GM06990 (cell line): ENCODE measurements at regions not wholly inside any gene's neighbourhood (a gene's known extent, or its start where the extent isn't known, plus 50 kb on each side); places are given as distances from the start of the nearest gene placed in this dataset.

Experiments used
- DNase-seq: peaks from one replicate; pipeline ENCODE4 v3.0.0-alpha.2; 2011; ENCODE audit not compliant: insufficient read length; ENCODE audit errors: extremely low read depth
- H3K27me3 ChIP-seq: replicated peaks from 2 replicates; pipeline ENCODE4 v1.6.0; 2011; ENCODE audit warnings: low read length; ENCODE audit not compliant: control insufficient read depth, insufficient read depth
- H3K36me3 ChIP-seq: 2 replicates; pipeline ENCODE4 v1.5.1; 2011; ENCODE audit warnings: low read length; ENCODE audit not compliant: control insufficient read depth, insufficient read depth
- H3K4me3 ChIP-seq: replicated peaks from 2 replicates; pipeline ENCODE4 v1.5.1; 2011; ENCODE audit warnings: low read depth, mild to moderate bottlenecking, control low read depth, low read length
- TF ChIP-seq, protein P1 (sequence below): IDR thresholded peaks from 2 replicates; pipeline ENCODE4 v1.5.1; 2011; ENCODE audit warnings: low read length, control low read depth, mild to moderate bottlenecking, inconsistent platforms; ENCODE audit not compliant: insufficient read depth, poor library complexity, severe bottlenecking

DNA sequence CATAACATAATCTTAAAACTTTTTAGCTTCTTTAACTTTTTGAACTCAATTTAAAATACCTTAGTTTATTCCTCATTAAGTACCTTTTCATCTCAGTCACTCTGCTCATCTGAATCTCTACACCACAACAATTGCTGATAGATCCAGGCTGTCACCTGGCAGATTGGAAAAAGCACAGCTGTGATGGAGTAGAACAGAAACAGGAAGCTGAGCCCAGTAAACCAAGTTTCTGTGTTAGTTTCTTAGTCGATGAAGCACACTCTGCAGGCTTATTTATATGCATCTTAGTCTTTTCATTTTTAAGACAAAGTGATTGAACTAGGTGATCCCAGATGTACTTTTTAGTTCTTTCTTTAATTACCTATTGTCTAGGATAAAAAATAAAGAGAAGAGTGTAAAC lies 1398.0 kb upstream of the ALCAM start:
- H3K4me3 ChIP-seq = no peak overlapping the region
- DNase-seq = no peak
- H3K36me3 ChIP-seq = no peaks in the 10 kb centered on the region
- TF ChIP-seq, protein P1, sequence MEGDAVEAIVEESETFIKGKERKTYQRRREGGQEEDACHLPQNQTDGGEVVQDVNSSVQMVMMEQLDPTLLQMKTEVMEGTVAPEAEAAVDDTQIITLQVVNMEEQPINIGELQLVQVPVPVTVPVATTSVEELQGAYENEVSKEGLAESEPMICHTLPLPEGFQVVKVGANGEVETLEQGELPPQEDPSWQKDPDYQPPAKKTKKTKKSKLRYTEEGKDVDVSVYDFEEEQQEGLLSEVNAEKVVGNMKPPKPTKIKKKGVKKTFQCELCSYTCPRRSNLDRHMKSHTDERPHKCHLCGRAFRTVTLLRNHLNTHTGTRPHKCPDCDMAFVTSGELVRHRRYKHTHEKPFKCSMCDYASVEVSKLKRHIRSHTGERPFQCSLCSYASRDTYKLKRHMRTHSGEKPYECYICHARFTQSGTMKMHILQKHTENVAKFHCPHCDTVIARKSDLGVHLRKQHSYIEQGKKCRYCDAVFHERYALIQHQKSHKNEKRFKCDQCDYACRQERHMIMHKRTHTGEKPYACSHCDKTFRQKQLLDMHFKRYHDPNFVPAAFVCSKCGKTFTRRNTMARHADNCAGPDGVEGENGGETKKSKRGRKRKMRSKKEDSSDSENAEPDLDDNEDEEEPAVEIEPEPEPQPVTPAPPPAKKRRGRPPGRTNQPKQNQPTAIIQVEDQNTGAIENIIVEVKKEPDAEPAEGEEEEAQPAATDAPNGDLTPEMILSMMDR = no peak
- no peaks in the 10 kb centered on the region for H3K27me3 ChIP-seq

DNA sequence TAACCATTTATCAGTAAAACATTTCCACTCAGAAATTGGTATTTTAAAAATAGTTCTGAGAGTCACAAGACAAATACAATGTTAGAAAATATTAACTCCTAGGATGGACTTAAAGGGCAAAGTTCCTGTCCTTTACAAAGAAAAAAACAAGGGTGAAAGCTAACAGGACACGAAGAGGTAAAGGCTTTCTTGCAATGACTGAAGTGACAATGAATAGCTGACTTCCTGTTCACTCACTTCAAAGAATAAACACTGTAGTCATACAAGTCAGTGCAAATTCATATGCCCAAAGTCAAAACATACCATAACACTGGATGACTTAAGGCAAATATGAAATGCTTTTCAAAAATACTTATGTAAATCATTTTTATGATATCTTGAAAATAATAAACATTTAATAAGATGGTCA lies 1389.8 kb upstream of the ALCAM start:
- Histone ChIP-seq H3K4me3 (no peak overlapping the region), H3K27me3 (no peaks in the 10 kb centered on the region), H3K36me3 (no peaks in the 10 kb centered on the region)
- DNase-seq = no peak
- TF ChIP-seq, protein P1 = no peak

DNA sequence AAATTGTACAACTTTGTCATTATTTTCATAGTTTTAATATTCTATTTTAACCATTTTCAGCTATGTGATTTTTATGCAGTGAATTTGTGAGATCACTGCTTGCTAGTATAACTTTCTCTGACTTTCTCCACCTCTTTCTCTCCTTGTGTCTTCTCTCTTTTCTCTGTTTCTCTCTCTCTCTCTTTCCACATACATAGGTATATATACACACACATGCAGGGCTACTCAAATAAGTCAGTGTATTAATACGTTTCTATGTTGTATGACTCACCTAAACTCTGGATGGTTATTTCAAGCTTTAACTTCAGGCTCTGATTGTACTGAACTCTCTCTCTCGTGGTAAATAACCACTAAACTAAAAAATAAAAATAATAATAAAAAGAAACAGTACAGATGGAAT lies 1389.3 kb upstream of the ALCAM start:
- Histone ChIP-seq H3K4me3 (no peak overlapping the region), H3K27me3 (no peaks in the 10 kb centered on the region), H3K36me3 (no peaks in the 10 kb centered on the region)
- no peak for DNase-seq
- TF ChIP-seq, protein P1 = no peak

DNA sequence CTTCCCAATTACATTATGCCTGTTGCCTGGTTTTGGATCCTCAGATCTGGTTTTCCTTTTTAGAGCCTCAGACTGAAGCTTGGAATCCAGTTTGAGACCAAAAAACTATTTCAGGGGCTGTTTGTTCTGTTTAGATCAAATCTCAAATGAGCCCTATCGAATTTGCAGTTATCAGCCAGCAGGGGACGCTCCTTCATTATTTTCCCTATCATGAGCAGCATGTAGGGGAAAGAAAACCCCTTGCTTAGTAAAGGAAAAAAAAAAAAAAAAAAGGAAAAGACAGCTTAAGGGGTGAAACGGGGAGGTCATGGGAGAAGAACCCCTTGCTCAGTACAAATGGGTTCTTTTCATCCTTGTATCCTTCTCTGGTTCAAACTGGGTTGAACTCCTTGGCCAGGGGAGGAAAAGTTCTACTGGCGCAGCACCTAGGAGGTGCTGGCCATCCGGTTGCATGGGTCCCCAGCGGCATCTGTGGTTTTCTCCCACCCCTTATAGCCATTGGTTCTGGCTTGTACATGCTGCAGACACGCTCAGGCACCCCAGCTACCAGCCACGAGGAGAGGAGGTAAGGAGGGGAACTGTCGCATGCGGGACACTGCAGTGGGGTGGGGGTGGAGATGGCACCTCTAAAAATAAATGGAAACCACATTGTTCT lies 1375.1 kb upstream of the ALCAM start:
- no peak for DNase-seq
- H3K36me3 ChIP-seq = no peaks in the 10 kb centered on the region
- no peak overlapping the region for H3K4me3 ChIP-seq
- H3K27me3 ChIP-seq = no peaks in the 10 kb centered on the region
- TF ChIP-seq, protein P1 = peak; percentile 63

DNA sequence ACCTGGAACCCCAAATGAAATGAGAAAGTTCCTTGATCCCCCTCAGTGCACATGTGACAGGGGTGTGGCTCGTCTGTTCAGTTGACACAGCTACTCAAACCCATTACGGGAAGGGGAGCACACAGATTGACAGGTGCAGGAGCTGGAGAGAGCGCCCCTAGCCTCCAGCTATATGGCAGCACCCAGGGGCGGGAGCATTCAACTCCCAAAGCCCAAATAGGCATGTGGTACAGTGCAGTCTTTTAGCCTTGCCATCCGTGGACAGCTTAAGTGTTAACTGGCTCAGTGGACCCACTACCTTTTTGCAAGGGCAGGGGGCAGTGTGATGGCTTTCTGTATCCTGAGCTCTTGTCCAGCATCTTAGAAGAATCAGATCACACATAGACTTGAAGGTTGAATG lies 1374.2 kb upstream of the ALCAM start:
- no peak for DNase-seq
- TF ChIP-seq, protein P1 = peak; percentile 18
- no peaks in the 10 kb centered on the region for H3K36me3 ChIP-seq
- no peak overlapping the region for H3K4me3 ChIP-seq
- H3K27me3 ChIP-seq = no peaks in the 10 kb centered on the region

DNA sequence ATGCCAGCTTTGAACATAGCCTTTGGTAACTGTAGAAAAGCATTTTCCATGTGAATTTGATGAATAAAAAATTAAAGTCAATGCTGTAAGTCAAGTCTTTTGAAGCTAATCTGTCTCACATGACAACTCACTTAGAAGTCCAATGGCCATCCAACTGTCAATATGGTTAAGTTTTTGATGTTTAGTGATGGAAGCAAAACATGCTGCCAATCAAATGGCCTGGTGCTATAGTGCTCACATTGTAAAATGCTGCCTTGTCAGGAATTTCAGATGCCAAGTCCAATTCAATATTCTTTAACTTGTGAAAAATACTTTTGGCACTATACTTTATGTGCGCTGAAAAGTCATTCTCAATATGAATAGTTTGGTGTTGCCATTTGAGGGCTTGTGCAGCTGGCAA lies 1361.8 kb upstream of the ALCAM start:
- H3K27me3 ChIP-seq = no peaks in the 10 kb centered on the region
- H3K4me3 ChIP-seq = no peak overlapping the region
- TF ChIP-seq, protein P1 = no peak
- H3K36me3 ChIP-seq = no peaks in the 10 kb centered on the region
- DNase-seq = no peak
